Fibroblast of lung (primary cell): ENCODE measurements at regions not wholly inside any gene's neighbourhood (a gene's known extent, or its start where the extent isn't known, plus 50 kb on each side); places are given as distances from the start of the nearest gene placed in this dataset.

Experiments
- DNase-seq, 2 donors: peaks; one replicate each; pipeline versions ENCODE4 v3.0.0 to v3.0.0-alpha.2; 2010; ENCODE audit warnings: low read depth in 2 of 2
- H2AFZ ChIP-seq: 2 replicates; pipeline ENCODE4 v1.5.1; 2012; ENCODE audit warnings: low read length, control low read depth, inconsistent platforms
- H3K27ac ChIP-seq: 2 replicates; pipeline ENCODE4 v1.5.1; 2011; ENCODE audit warnings: low read length, control low read depth; ENCODE audit not compliant: insufficient read depth
- H3K27me3 ChIP-seq: 2 replicates; pipeline ENCODE4 v1.5.1; 2011; ENCODE audit warnings: mild to moderate bottlenecking, low read length; ENCODE audit not compliant: control insufficient read depth, insufficient read depth
- H3K36me3 ChIP-seq: 2 replicates; pipeline ENCODE4 v1.5.1; 2011; ENCODE audit warnings: low read length; ENCODE audit not compliant: control insufficient read depth, insufficient read depth
- H3K4me1 ChIP-seq: 2 replicates; pipeline ENCODE4 v1.5.1; 2011; ENCODE audit warnings: low read length; ENCODE audit not compliant: control insufficient read depth, insufficient read depth; ENCODE audit errors: extremely low read depth
- H3K4me2 ChIP-seq: 2 replicates; pipeline ENCODE4 v1.5.1; 2011; ENCODE audit warnings: low read length, control low read depth; ENCODE audit not compliant: insufficient read depth; ENCODE audit errors: extremely low read depth
- H3K4me3 ChIP-seq, 4 experiments: fragments of 200-600 bp in 1 of 4; sonication (generic) in 1 of 4; replicated peaks in 1 of 4; 2 replicates each; pipeline ENCODE4 v1.5.1; 2011 to 2016; ENCODE audit warnings: low read length in 4 of 4, low read depth in 3 of 4, mild to moderate bottlenecking in 3 of 4, control low read depth in 2 of 4, inconsistent platforms in 1 of 4, mixed read lengths in 1 of 4; ENCODE audit not compliant: insufficient read depth in 1 of 4; ENCODE audit errors: control extremely low read depth in 1 of 4
- H3K79me2 ChIP-seq: 2 replicates; pipeline ENCODE4 v1.5.1; 2012; ENCODE audit warnings: mild to moderate bottlenecking, low read length, inconsistent platforms; ENCODE audit not compliant: control insufficient read depth, insufficient read depth
- H3K9ac ChIP-seq: 2 replicates; pipeline ENCODE4 v1.5.1; 2011; ENCODE audit warnings: mild to moderate bottlenecking, low read length, control low read depth; ENCODE audit not compliant: insufficient read depth
- H3K9me3 ChIP-seq: 2 replicates; pipeline ENCODE4 v1.5.1; 2012; ENCODE audit warnings: low read depth, low read length; ENCODE audit not compliant: control insufficient read depth, insufficient read depth
- H4K20me1 ChIP-seq: 2 replicates; pipeline ENCODE4 v1.5.1; 2011; ENCODE audit warnings: low read length; ENCODE audit not compliant: control insufficient read depth, insufficient read depth; ENCODE audit errors: extremely low read depth
- EZH2 ChIP-seq: IDR thresholded peaks from 2 replicates; pipeline ENCODE4 v1.5.1; 2012; ENCODE audit warnings: low read length, control low read depth, mild to moderate bottlenecking; ENCODE audit errors: missing control alignments
- TF ChIP-seq, protein P1 (sequence below), 2 donors: IDR thresholded peaks in 1 of 2; conservative IDR thresholded peaks in 1 of 2; 1 replicate in 1 of 2; 2 replicates in 1 of 2; pipeline ENCODE4 v1.5.1; 2011 to 2012; ENCODE audit warnings: low read length in 2 of 2, control low read depth in 1 of 2, inconsistent platforms in 1 of 2, low read depth in 1 of 2, mild to moderate bottlenecking in 1 of 2

DNA sequence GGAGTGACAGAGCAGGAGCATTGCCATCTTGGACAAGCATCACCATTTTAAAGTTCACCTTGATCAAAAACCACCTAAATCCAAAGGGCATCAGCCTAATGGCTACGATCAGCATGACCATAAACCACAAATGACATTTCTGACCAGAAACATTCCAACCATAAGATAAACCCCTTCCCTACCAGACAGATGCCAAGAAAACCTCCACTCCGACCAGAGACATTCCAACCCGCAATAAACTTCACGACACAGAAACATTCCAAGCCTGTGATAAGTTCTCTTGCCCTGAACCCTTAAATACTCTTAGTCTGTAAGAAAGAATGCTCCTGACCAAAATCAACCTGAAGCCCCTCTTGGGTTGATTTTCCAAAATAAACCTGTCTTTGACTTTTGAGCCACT is 606.9 kb downstream of the POM121L12 start:
- Histone ChIP-seq H4K20me1 (no peaks in the 10 kb centered on the region), H3K9ac (no peak overlapping the region), H3K4me2 (no peak overlapping the region), H3K27me3 (no peaks in the 10 kb centered on the region), H3K27ac (no peak overlapping the region), H2AFZ (no peak overlapping the region), H3K4me3 (no peak overlapping the region), H3K9me3 (no peaks in the 10 kb centered on the region), H3K79me2 (no peaks in the 10 kb centered on the region), H3K4me1 (no peaks in the 10 kb centered on the region), H3K36me3 (no peaks in the 10 kb centered on the region)
- no peak for TF ChIP-seq EZH2
- TF ChIP-seq, protein P1, sequence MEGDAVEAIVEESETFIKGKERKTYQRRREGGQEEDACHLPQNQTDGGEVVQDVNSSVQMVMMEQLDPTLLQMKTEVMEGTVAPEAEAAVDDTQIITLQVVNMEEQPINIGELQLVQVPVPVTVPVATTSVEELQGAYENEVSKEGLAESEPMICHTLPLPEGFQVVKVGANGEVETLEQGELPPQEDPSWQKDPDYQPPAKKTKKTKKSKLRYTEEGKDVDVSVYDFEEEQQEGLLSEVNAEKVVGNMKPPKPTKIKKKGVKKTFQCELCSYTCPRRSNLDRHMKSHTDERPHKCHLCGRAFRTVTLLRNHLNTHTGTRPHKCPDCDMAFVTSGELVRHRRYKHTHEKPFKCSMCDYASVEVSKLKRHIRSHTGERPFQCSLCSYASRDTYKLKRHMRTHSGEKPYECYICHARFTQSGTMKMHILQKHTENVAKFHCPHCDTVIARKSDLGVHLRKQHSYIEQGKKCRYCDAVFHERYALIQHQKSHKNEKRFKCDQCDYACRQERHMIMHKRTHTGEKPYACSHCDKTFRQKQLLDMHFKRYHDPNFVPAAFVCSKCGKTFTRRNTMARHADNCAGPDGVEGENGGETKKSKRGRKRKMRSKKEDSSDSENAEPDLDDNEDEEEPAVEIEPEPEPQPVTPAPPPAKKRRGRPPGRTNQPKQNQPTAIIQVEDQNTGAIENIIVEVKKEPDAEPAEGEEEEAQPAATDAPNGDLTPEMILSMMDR (conservative IDR thresholded peaks at IDR 0.05 in 1 of 2, IDR thresholded peaks at IDR 0.05 in 1 of 2; ENCODE audit: low read depth in 1 of 2, low read length in 2 of 2), result no peak
- peak in 1 of 2 donors; percentile 30 for DNase-seq

DNA sequence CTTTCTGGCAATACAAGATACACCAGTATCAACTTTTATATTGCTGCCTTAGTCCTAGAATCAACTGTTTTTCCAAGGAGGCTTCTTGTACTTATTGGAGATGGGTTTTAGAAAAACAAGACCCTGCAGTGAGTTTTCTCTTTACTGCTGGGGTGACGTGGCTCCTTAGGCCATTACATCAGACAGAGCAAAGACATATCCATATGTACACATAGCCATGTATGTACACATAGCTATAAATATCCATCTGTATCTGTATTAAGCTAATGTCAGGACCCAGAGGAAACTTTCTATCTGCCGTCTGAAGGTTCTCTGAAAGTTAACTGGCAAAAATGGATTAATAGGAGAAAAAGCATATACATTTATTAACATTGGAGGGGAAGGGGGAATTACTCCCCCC is 607.4 kb downstream of the POM121L12 start:
- H3K36me3 ChIP-seq, result no peaks in the 10 kb centered on the region
- no peak for TF ChIP-seq EZH2
- TF ChIP-seq, protein P1 (conservative IDR thresholded peaks at IDR 0.05 in 1 of 2, IDR thresholded peaks at IDR 0.05 in 1 of 2; ENCODE audit: low read depth in 1 of 2, low read length in 2 of 2), result no peak
- DNase-seq, result no peak
- H3K9ac ChIP-seq, result no peak overlapping the region
- H4K20me1 ChIP-seq, result no peaks in the 10 kb centered on the region
- H3K4me2 ChIP-seq, result no peak overlapping the region
- H3K79me2 ChIP-seq, result no peaks in the 10 kb centered on the region
- H3K27me3 ChIP-seq, result no peaks in the 10 kb centered on the region
- no peak overlapping the region for H3K4me3 ChIP-seq
- no peak overlapping the region for H2AFZ ChIP-seq
- H3K9me3 ChIP-seq, result no peaks in the 10 kb centered on the region
- no peaks in the 10 kb centered on the region for H3K4me1 ChIP-seq
- no peak overlapping the region for H3K27ac ChIP-seq

DNA sequence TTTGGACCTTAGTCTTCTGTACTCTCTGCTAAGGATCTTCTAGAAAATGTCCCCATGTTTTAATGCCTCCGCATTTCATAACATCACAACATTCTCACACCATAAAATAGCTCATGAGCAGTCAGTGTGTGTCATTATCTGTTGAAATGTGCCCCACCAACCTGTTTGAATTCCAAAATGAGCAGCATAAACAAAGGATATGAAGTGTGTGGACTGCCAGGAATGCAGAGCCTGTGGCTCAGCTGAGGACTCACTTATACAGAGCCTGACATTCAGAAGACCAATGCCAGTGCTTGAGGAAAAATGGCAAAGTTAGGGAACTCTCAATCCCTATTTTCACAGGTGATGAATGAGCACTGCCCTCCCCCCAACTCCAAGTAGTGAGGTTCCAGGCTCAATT is 621.4 kb downstream of the POM121L12 start:
- H2AFZ ChIP-seq, result no peak overlapping the region
- H4K20me1 ChIP-seq, result no peaks in the 10 kb centered on the region
- H3K4me1 ChIP-seq, result no peaks in the 10 kb centered on the region
- no peak overlapping the region for H3K4me3 ChIP-seq
- no peak overlapping the region for H3K9ac ChIP-seq
- H3K27ac ChIP-seq, result no peak overlapping the region
- TF ChIP-seq, protein P1 (conservative IDR thresholded peaks at IDR 0.05 in 1 of 2, IDR thresholded peaks at IDR 0.05 in 1 of 2; ENCODE audit: low read depth in 1 of 2, low read length in 2 of 2), result no peak
- no peak for TF ChIP-seq EZH2
- H3K27me3 ChIP-seq, result no peaks in the 10 kb centered on the region
- no peaks in the 10 kb centered on the region for H3K79me2 ChIP-seq
- no peak overlapping the region for H3K4me2 ChIP-seq
- no peaks in the 10 kb centered on the region for H3K36me3 ChIP-seq
- DNase-seq, result peak in 1 of 2 donors; percentile 0
- no peaks in the 10 kb centered on the region for H3K9me3 ChIP-seq
